ENCODE measurements at regions not wholly inside any gene's neighbourhood (a gene's known extent, or its start where the extent isn't known, plus 50 kb on each side); places are given as distances from the start of the nearest gene placed in this dataset.

DNA sequence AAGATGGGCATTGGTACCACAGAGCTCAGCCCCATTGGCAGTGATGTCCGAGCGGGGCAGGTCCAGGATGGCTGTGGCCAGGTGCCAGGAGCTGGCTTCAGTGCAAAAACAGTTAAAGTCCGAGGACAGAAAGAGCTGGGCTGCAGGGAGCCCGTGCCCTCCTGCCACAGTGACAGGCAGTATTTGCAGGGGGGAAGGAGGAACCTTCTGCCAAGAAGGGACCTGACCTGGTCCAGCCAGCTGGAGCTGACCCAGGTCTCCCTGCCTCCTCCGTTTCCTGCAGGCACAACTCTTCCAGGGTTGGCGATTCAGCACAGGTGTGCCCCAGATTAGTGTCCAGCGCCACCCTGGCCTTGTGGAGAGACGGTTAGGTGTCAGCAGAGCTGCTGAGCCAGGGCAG is 199.0 kb downstream of the ENGASE start:
- DNase-seq = no peak

DNA sequence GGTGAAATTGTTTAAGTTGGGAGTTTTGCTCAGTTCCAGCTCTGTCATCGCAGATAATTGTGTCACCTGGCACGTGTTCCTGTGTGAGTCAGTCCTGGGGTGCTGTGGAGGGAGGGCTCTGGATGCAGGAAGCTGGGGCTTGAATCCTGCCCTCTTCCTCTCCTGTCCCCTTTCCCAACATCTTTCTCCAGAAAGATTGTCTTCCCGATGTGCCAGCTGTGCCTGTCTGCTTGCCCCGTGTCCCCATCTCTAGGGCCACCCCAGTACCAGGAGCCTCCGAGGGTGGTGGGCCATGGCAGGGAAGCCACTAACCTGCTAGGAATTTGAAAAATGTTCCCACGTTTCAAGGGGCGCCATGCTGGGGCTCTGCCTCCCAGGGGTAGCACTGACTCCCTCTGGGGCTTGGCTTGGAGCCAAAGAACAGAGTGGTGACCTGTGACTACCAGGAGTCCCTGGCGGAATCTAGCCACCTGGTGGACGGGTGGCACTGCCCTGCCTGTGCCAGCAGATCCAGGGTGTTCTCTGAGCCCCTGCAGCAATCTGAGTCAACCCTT is 198.1 kb downstream of the ENGASE start:
- DNase-seq = no peak

DNA sequence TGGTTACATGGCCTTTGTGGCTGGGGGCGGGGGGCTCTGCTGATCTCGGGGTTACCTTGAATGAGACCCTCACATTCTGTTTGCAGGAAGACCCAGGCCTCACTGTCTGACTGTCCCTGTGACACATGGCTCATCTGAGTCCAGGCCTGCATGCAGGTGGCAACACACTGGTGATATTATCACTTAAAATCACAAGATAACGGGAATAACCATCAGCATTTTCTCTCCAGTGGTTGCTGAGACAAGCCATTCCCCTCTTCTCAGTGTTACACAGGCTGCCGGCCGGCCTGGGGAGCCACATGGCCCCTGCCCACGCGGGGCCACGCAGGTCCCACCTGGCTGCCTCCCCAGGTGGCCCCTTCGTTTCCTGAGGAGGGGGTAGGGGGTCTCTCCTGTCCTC is 197.6 kb downstream of the ENGASE start:
- no peak for DNase-seq

DNA sequence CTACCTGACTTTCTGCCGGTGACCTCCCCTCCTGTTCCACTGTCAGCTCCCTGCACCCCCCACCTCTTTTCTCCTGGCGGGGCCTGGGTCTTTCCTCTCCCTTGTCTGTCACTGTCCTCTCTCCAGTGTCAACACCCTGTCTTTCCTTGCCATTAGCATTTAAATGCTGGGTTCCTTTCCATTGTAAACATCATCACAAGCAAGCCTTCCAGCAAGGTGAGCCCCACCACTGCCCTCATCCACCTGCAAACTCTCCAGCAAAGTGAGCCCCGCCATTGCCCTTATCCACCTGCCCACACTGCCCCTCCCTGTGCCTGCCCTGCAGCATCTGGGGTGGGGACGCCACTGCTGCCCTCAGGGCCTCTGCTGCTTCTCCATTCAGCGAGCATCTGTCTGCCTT is 195.0 kb downstream of the ENGASE start:
- no peak for DNase-seq

DNA sequence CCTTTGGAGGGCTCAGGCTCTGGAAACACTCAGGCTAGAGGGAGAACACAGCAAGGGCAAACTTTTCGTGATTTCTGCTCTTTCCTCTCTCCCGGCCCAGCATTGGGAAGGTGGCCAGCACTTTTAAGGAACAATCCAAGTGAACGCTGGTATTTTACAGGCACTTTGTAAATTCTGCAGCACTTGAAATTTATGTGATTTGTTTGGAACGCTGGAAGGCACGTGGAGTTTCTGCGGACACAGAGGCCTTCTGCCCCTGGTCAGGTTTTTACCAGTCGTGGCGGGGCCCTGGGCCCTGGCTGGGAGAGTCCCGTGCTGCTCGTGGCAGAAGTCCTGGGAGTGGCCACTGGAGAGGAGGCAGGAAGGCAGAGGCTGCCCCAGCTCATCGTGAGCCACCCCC is 188.6 kb downstream of the ENGASE start:
- no peak for DNase-seq

DNA sequence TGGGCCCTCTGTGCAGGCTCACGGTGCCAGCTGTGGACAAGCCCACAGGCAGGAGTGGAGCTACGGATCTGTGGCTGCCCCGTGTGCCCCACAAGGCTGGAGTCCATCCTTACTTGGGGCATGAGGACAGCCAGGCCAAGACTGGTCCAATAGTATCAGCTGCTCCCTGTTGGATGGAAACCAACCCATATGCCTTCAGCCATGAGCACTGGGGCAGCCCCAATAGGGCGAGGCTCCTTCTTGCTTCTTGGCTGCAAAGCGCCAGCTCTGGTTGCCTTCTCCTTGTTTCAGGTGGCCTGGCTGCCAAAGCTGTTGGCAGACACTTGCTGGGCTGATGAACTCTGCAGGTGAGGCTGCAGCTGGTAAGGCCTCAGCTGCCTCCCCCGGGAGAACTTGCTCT is 188.0 kb downstream of the ENGASE start:
- no peak for DNase-seq

DNA sequence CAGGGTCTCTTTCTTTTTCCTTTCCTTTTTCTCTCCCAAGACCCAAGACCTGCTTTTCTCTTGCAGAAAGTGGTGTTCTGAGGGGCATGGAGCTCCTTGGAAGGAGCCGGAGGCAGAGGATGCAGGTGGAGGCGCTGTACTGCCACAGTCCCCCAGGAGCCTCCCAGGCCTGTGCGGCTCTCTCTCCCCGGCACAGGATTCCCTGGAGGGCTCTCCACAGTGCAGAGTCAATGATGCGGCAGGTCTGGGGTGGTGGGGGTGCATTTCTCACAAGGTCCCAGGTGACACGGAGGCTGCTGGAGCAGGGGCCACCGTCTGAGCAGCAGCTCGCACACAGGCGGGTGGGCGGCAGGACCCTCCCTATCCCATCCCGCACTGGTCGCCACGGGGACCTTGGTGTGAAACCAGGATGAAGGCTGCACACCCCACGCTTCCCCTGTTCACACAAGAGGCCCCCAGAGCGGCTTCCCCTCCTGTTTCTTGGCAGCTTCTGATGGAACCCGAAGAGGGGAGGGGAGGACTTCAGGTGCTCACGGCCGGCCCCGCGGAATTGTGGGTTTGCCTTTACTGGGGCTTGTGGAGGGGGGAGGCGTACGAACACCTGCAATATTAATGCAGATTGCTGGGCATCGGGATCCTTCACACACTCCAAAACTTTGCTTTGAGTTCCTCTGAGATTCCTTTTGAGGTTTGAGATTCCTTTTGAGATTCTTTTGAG is 186.9 kb downstream of the ENGASE start:
- DNase-seq = no peak

DNA sequence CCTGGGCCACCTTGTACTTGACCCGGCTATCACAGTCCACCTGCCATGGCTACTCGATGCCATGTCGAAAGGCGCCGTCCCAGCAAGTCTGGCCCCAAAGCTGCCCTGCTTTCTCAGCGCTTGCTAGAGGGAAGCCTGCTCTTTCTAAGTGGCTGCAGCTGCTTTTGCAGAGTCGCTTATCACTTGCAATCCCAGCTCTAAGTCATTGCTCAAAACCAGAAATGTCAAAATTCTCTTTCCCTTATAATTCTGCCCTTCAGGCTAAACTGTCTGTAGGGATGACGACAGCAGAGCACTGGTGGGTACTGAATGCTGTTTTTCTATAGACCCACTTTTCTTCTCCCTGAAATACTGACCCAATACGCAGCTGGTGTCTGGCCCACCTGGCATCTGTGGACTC is 184.2 kb downstream of the ENGASE start:
- DNase-seq = no peak

DNA sequence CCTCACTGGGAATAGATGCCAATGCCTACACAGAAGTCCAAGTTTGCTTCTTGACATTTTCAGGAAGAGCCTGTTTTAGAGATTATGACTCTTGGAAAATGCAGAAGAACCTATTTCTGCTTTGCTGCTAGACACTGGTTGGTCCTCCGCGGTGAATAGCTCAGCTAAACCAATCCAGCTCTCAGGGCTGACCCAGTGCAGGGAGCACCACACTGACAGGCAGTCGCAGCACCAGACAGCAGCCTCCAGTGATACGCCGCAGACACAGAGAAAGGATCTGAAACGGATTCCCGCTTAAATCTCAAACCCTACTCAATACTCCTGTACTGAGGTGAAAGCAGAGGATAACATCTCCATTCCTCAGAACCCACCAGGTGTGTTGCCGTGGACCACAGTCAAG is 183.4 kb downstream of the ENGASE start:
- no peak for DNase-seq

DNA sequence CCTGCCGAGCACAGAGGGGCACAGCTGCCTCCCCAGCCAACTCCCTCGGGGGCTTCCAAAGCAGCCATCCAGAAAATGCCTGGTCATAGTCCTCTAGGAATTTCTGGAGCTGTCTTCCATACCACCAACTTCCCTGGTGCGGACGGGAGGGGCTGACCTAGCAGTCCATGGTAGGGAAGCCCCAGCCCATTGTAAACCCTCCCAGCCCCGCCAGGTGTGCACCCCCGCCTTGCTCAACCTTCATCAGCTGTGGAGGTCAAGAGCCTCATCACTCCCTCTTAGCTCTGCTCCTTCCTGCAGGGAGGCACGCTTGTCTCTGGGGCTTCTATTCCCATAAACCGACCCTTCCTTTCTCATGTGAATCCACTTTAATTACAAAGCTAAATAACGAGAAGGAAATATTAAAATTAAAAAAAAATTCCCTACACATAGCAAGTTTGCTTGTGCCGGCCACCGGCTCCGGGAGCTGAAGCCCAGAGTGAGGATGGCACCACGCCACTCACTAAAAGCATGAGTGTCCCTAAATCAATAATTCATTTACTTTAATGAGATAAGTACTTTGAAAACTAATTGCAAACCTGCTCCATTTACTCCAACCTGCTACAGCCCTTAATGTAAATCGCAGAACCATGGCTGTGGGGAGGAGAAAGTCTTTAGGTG is 181.4 kb downstream of the ENGASE start:
- no peak for DNase-seq

DNA sequence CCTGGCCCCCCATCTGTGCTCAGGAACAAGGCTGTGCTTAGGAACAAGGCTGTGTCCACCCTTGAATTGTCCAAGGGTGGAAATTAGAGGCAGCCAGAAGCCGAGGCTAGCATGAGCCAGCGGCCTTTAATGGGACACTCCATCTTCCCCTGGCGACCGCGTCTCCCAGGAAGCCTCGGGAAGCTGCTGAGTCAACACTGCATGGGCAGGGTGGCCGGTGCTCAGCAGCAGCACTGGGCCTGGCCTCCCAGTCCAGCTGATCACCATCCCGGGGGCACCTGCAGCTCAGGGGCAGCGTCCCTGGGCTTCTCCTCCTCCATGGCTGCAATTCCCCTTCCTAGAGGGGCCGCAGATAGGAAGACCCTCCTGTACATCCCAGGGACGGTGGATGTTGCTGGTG is 180.8 kb downstream of the ENGASE start:
- no peak for DNase-seq

DNA sequence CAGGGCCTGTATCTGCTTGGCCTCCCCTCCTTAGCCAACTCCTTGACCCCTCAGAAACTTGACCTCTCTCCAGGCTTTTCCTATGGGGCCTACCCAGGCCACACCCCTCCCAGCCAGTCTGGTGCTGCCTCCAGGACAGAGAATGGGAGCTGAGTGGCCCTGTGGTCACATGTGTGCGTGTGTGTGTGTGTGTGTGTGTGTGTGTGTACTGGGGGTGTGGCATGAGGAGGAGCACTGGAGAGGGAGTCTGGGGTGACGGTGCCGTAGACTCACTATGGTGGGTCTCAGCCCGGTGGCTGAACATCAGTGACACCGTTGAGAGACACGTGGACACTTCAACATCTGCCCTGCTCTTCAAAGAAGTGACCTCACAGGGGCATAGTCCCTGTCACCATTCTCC is 180.4 kb downstream of the ENGASE start:
- no peak for DNase-seq

DNA sequence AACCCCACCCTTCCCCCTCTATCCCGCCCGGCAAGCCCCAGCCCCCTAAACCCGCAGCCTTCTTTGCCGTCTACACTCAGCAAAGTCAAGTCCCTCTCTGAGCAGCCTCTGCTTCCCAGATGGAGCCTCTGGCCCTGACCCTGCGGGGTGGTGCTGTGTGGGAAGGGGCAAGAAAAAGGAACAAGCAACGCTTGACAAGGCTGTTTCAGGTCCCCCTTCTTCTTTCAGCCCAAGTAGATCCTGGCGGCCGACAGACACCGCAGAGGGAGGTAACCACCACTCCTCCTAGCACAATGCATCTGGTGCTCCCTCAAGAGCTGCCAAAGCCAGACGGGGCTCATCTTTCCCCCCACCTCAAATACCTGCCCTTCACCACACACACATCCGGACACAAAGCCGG is 178.3 kb downstream of the ENGASE start:
- DNase-seq = no peak

DNA sequence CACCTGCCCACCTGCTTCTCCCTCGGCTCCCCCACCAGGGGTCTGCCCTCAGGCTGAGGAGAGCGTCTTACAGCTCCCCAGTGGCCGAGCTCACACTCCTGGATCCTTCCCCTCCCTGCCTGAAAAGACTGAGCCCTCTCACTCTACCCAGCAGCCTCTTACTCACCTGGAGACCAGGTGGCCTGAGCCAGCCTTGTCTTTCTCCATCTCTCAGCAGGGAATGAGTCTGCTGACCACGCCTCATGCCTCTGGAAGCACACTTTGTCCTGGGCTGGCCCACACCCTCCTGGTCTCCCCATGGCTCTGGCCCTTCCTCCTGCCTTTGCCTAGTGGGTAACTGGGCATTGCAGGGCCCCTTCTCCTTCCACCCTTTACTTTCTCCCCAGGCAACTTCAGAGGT is 177.2 kb downstream of the ENGASE start:
- no peak for DNase-seq

DNA sequence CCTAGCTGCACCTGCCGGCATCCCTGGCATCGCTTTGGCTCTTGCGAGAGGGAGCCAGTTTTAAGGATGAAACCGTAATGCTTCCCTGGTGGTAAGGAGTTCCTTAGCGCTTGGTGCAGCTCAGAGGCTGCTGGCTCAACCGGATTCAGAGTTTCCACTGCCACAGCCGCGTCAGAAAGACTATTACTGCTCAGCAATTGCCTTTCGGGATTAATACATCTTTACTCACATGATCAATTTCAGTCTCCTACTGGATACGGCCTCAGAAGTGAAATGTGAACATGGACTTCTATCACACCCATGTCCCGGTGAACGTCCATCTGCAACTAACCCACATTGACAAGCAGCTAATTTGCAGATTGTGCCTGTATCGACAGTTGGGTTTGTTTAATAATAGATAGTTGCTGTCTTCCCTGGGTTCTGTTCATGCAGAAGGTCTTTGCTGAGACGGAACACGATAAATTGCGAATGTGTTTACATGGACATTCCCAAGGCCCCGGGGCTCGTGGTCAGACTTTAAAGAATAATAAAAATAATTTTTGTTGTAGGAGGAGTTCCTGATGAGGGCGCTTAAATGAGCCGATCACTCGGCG is 175.4 kb downstream of the ENGASE start:
- DNase-seq = no peak

DNA sequence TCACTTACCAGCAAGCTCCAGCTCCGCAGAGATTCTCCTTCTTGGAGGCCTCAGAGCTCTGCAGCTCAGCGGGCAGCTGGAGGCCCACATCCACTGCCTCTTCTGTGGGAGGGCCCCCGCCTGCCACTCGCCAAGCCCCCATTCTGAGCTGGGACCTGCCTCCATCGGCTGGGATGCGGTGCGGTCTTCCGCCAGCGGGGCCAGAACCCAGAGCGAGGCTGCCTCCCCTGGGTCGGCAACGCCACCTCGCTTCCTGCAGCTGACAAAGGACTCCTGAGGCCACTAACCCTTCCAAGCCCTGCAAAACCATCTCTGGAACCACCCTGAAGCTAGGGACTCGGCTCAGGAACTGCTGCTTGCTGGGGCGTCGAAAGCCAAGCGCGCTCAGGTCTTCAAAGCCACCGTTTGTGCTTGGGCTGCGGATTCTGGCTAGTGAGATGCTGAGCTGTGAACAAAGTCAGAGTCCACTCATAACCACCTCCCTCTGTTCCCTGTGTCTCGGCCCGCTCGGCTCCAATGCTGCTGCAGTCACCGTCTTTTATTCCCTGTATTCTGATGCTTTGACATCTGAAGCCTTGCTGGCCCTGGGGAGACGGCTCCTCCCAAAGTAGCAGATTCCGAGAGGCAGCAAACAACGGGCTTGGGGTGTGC is 174.3 kb downstream of the ENGASE start:
- no peak for DNase-seq

DNA sequence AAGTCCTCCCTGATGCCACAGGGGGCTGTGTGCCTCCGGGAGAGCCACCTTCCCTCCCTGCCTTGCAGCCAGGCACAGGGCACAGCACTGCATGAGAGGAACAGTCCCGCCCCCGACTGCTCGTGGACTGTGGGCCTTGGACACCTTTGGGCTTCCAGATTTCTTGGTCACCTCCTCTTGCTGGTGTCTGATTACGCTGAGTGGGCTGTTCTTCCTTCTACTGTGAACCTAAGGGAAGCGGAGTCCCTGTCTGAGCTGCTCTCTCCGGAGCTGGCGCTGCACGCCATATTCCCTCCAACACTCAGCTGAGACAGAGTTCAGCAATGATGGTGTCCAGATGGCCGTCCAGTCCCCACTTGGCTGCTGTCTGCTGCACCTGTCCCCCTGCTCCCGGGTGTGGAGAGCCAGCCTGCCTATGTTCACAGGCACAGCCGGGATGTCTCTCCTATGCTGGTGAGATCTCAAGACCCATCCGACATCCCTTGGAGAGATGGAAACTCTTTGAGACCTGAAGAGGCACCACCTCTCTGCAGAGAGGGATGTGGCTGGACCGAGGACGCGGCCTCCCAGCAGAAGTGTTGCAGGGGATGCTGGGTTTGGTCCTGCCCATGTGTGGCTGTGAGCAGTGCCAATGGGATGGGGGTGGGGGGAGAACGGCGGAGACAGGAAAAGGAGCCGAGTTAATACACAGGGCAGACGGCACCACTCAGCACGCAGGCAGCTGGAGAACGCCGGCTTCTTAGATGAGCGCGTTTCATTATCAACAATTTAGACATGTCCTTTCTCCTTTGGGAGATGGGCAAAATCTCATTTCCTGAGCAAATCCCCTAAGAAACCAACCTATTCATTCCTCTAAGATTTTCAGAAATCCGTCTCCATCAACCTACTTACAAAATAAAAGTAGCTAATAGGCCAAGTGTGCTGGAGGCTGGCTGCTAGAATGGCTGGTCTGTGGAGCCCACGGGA is 171.9 kb downstream of the ENGASE start:
- DNase-seq = no peak

DNA sequence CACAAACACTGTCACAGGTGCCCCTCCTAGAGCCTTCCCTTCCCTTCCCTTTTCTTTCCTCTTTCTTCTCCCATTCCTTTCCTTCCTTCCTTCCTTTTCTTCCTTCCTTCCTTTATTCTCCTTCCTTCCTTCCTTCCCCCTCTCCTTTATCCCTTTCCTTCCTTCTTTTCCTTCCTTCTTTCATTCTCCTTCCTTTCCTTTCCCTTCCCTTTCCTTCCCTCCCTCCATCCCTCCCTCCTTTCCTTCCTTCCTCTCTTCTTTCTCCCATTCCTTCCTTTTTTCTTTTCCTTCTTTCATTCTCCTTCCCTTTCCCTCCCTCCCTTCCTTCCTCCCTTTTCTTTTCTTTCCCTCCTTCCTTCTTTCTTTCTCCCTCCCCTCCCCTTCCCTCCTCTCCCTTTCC is 170.0 kb downstream of the ENGASE start:
- DNase-seq = no peak

DNA sequence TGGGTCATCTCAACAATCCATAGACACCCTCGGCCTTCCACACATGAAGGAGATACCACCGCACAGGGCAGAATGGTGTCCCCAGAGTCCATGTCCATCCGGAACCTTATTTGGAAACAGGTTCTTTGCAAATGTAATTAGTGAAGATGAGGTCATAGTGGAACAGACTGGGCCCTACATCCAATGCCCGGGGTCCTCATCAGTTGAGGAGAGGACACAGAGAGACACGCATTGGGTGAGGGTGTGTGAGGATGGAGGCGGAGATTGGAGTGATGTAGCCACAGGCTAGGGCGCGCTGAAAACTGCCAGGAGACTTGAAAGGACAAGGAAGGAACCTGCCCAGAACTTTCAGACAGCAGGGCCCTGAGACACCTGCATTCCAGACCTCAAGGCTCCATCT is 169.4 kb downstream of the ENGASE start:
- no peak for DNase-seq

DNA sequence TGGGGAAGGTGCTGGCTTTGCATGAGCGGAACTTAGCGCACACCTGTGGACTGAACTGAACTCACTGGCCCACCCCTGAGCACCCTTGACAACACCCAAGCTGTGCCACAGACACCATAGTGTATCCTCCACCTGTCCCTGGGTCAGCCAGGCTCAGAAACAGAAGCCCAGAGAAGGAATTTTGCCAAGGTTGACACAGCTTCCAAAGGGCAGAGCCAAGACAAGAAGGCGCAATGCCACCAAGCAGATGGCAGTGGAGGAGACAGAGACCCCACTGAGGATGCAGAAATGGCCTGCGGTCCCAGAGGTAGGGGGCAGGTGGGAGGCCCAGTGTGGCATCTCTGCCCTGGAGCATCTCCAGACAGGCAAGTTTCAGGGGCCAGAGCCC is 169.0 kb downstream of the ENGASE start:
- DNase-seq = no peak

DNA sequence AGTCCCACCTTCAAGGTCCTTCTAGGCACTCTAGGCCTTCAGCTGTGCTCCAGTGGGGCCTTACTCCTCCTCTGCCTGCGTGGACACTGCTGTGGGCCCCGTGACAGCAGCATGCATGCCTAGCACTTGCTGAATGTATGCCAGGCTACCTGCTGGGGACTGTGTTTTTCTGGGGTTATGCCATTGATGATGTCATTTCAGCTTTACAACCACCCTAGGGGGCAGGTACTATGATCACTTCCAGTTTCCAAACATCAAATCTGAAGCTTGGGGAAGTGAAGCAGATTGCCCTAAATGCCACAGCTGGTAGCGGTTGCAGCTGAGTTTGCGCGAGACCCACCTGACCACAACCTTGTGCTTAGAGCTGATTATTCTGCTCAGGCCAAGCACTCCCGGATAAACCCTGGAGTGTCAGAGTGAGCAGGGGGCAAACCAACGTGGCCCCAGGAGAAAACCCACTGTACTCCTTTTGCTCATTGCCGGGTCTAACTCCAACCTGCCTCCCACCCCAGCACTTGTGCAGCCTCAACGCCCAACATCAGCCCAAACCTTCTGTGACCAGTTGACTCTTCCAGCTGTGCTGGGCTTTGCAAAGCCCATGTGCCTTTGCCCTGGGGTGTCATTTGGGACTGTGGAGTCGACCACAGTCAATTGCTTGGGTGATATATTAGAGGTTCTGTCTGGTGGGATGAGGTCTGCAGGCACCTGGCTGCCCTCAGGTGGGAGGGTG is 168.4 kb downstream of the ENGASE start:
- no peak for DNase-seq

DNA sequence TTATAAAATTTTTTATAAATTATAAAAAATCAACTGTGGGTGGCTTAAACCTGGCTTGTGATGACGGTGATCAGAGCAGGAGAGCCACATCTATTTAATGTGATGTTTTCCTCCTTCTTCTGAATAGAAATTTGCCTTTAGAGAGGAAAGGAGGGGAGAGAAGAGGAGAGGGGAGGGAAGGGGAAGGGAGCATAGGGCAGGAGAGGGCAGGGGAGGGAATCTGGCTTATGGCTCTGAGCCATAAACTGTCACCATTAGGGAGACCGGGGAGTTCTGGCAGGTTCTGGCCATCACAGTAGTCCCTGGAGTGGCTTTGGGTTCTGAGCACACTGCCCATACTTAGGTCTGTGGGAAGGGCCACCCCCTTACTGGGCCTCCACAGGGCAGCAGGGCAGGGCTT is 167.8 kb downstream of the ENGASE start:
- no peak for DNase-seq
